DOHH2 (cell line): ENCODE measurements at regions not wholly inside any gene's neighbourhood (a gene's known extent, or its start where the extent isn't known, plus 50 kb on each side); places are given as distances from the start of the nearest gene placed in this dataset.

Source experiments
- H3F3A ChIP-seq: fragments of 200-600 bp; sonication (generic), shearing (Covaris generic); 2 replicates; pipeline ENCODE4 v1.6.0; 2016; ENCODE audit warnings: antibody characterized with exemption, mild to moderate bottlenecking; ENCODE audit not compliant: control insufficient read depth, insufficient read depth
- H3K27ac ChIP-seq: fragments of 200-600 bp; sonication (generic); 2 replicates; pipeline ENCODE4 v1.5.1; 2014; ENCODE audit warnings: low read depth, mild to moderate bottlenecking, low read length, moderate library complexity
- H3K27me3 ChIP-seq: fragments of 200-600 bp; sonication (generic); 2 replicates; pipeline ENCODE4 v1.6.1; 2014; ENCODE audit warnings: mild to moderate bottlenecking, low read length, mixed read lengths; ENCODE audit not compliant: control insufficient read depth
- H3K36me3 ChIP-seq: fragments of 200-600 bp; sonication (generic); 2 replicates; pipeline ENCODE4 v1.6.1; 2014; ENCODE audit warnings: mild to moderate bottlenecking, low read length, moderate library complexity, mixed read lengths; ENCODE audit not compliant: control insufficient read depth
- H3K4me1 ChIP-seq: fragments of 200-600 bp; sonication (generic); 2 replicates; pipeline ENCODE4 v1.6.1; 2014; ENCODE audit warnings: mild to moderate bottlenecking, low read length, mixed read lengths; ENCODE audit not compliant: control insufficient read depth
- H3K4me2 ChIP-seq: fragments of 200-600 bp; sonication (generic); 2 replicates; pipeline ENCODE4 v1.6.0; 2014; ENCODE audit warnings: mild to moderate bottlenecking, low read length, moderate library complexity
- H3K4me3 ChIP-seq: fragments of 200-600 bp; sonication (generic); 2 replicates; pipeline ENCODE4 v1.5.1; 2014; ENCODE audit warnings: mild to moderate bottlenecking, low read length, mixed read lengths
- H3K79me2 ChIP-seq: fragments of 200-600 bp; sonication (generic); 2 replicates; pipeline ENCODE4 v1.6.1; 2014; ENCODE audit warnings: mild to moderate bottlenecking, low read length, mixed read lengths; ENCODE audit not compliant: control insufficient read depth
- H3K9me2 ChIP-seq: fragments of 200-600 bp; sonication (generic); replicated peaks from 2 replicates; pipeline ENCODE4 v1.6.1; 2014; ENCODE audit warnings: mild to moderate bottlenecking, low read length, mixed read lengths; ENCODE audit not compliant: control insufficient read depth
- H3K9me3 ChIP-seq: fragments of 200-600 bp; sonication (generic); 2 replicates; pipeline ENCODE4 v1.6.1; 2014; ENCODE audit warnings: antibody characterized with exemption, low read length, mixed read lengths; ENCODE audit not compliant: control insufficient read depth, insufficient read depth
- H4K20me1 ChIP-seq: fragments of 200-600 bp; sonication (generic); 2 replicates; pipeline ENCODE4 v1.6.0; 2014; ENCODE audit warnings: low read depth, mild to moderate bottlenecking, antibody characterized with exemption, low read length, moderate library complexity; ENCODE audit not compliant: control insufficient read depth, insufficient read depth
- EZH2phosphoT487 ChIP-seq: fragments of 200-600 bp; sonication (generic); IDR thresholded peaks from 2 replicates; pipeline ENCODE4 v1.6.1; 2017; ENCODE audit warnings: borderline replicate concordance, mild to moderate bottlenecking, antibody characterized with exemption, low read length, moderate library complexity, mixed read lengths
- TF ChIP-seq, protein P1 (sequence below): fragments of 200-600 bp; sonication (generic); IDR thresholded peaks from one replicate; pipeline ENCODE4 v1.5.1; 2014; ENCODE audit warnings: antibody characterized with exemption, mild to moderate bottlenecking, low read depth, low read length; ENCODE audit not compliant: poor library complexity, severe bottlenecking

GRCh38 chr12:131613186-131613585, 97.7 kb upstream of the SFSWAP start:
- Histone ChIP-seq H3K4me1 (peaks cover 3% of the 10 kb centered on the region), H3K27me3 (peaks cover 21% of the 10 kb centered on the region), H3K27ac (no peak overlapping the region), H3K9me2 (no peaks in the 10 kb centered on the region), H3K9me3 (no peaks in the 10 kb centered on the region), H3K4me2 (no peak overlapping the region), H4K20me1 (no peaks in the 10 kb centered on the region), H3K36me3 (no peaks in the 10 kb centered on the region), H3K79me2 (no peaks in the 10 kb centered on the region), H3K4me3 (no peak overlapping the region), H3F3A (no peaks in the 10 kb centered on the region)
- TF ChIP-seq, protein P1, sequence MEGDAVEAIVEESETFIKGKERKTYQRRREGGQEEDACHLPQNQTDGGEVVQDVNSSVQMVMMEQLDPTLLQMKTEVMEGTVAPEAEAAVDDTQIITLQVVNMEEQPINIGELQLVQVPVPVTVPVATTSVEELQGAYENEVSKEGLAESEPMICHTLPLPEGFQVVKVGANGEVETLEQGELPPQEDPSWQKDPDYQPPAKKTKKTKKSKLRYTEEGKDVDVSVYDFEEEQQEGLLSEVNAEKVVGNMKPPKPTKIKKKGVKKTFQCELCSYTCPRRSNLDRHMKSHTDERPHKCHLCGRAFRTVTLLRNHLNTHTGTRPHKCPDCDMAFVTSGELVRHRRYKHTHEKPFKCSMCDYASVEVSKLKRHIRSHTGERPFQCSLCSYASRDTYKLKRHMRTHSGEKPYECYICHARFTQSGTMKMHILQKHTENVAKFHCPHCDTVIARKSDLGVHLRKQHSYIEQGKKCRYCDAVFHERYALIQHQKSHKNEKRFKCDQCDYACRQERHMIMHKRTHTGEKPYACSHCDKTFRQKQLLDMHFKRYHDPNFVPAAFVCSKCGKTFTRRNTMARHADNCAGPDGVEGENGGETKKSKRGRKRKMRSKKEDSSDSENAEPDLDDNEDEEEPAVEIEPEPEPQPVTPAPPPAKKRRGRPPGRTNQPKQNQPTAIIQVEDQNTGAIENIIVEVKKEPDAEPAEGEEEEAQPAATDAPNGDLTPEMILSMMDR: no peak
- no peak for TF ChIP-seq EZH2phosphoT487

- no peaks in the 10 kb centered on the region for H3K36me3 ChIP-seq
- no peaks in the 10 kb centered on the region for H3K79me2 ChIP-seq
- no peak overlapping the region for H3K4me2 ChIP-seq
- no peaks in the 10 kb centered on the region for H3K9me2 ChIP-seq
- H3K4me1 ChIP-seq: peaks cover 3% of the 10 kb centered on the region; the same call in 1 of the 2 replicates
- H3K27me3 ChIP-seq: peaks cover 24% of the 10 kb centered on the region
- no peaks in the 10 kb centered on the region for H3K9me3 ChIP-seq
- H4K20me1 ChIP-seq: no peaks in the 10 kb centered on the region
- H3K4me3 ChIP-seq: no peak overlapping the region
- no peaks in the 10 kb centered on the region for H3F3A ChIP-seq
- H3K27ac ChIP-seq: no peak overlapping the region
- TF ChIP-seq, protein P1: no peak
- TF ChIP-seq EZH2phosphoT487: no peak
Measured at GRCh38 chr12:131613678-131614077, 97.2 kb upstream of the SFSWAP start.

- H3K9me3 ChIP-seq: no peaks in the 10 kb centered on the region
- H3K36me3 ChIP-seq: no peaks in the 10 kb centered on the region
- H3K27ac ChIP-seq: no peak overlapping the region
- H3K9me2 ChIP-seq: no peaks in the 10 kb centered on the region
- H3F3A ChIP-seq: no peaks in the 10 kb centered on the region
- TF ChIP-seq EZH2phosphoT487: no peak
- TF ChIP-seq, protein P1: no peak
- H3K4me2 ChIP-seq: no peak overlapping the region
- no peaks in the 10 kb centered on the region for H3K4me1 ChIP-seq
- no peaks in the 10 kb centered on the region for H3K79me2 ChIP-seq
- H3K4me3 ChIP-seq: no peak overlapping the region
- peaks cover 24% of the 10 kb centered on the region for H3K27me3 ChIP-seq
- H4K20me1 ChIP-seq: no peaks in the 10 kb centered on the region
Measured at GRCh38 chr12:131615326-131616042, 95.4 kb upstream of the SFSWAP start.
